ENCODE measurements at regions not wholly inside any gene's neighbourhood (a gene's known extent, or its start where the extent isn't known, plus 50 kb on each side); places are given as distances from the start of the nearest gene placed in this dataset.
"Not testable (repeated sequence)": the region's sequence is repeated elsewhere in the genome, so short reads cannot be mapped to it uniquely, and the experiment has no call there.

- intact Hi-C loops (cut with DNase I): no loop called here
Observed at GRCh38 chr7:92932450-92932849, 96.1 kb upstream of the CDK6 start.

GRCh38 chr7:92930404-92930803 is 94.0 kb upstream of the CDK6 start:
- no peak for DNase-seq (ENCODE audit: low spot score)
- intact Hi-C loops (cut with DNase I): no loop called here

More at GRCh38 chr7:92932450-92932849, 96.1 kb upstream of the CDK6 start:
- DNase-seq (ENCODE audit: low spot score): no peak

- intact Hi-C loops (cut with DNase I): no loop called here
Observed at GRCh38 chr7:92926697-92927044, 90.3 kb upstream of the CDK6 start.

GRCh38 chr7:92925876-92926696 is 89.7 kb upstream of the CDK6 start:
- intact Hi-C loops (cut with DNase I): no loop called here

More at GRCh38 chr7:92926697-92927044, 90.3 kb upstream of the CDK6 start:
- no peak for DNase-seq (ENCODE audit: low spot score)

GRCh38 chr7:92924800-92925199 is 88.4 kb upstream of the CDK6 start:
- intact Hi-C loops (cut with DNase I): no loop called here

More at GRCh38 chr7:92925876-92926696, 89.7 kb upstream of the CDK6 start:
- no peak for DNase-seq (ENCODE audit: low spot score)

GRCh38 chr7:92917230-92917629 is 80.9 kb upstream of the CDK6 start:
- DNase-seq (ENCODE audit: low spot score): no peak
- intact Hi-C loops (cut with DNase I): no loop called here

More at GRCh38 chr7:92924800-92925199, 88.4 kb upstream of the CDK6 start:
- DNase-seq (ENCODE audit: low spot score): no peak

- DNase-seq (ENCODE audit: low spot score): no peak
- intact Hi-C loops (cut with DNase I): no loop called here
Observed at GRCh38 chr7:92916770-92917224, 80.4 kb upstream of the CDK6 start.

- no peak for DNase-seq (ENCODE audit: low spot score)
- intact Hi-C loops (cut with DNase I): no loop called here
Observed at GRCh38 chr7:92915348-92915747, 79.0 kb upstream of the CDK6 start.

- no peak for DNase-seq (ENCODE audit: low spot score)
- intact Hi-C loops (cut with DNase I): no loop called here
Observed at GRCh38 chr7:92914645-92915044, 78.3 kb upstream of the CDK6 start.

GRCh38 chr7:92913849-92914248 is 77.5 kb upstream of the CDK6 start:
- DNase-seq (ENCODE audit: low spot score): no peak
- intact Hi-C loops (cut with DNase I): no loop called here

- intact Hi-C loops (cut with DNase I): no loop called here
- DNase-seq (ENCODE audit: low spot score): no peak
Observed at GRCh38 chr7:92910976-92911375, 74.6 kb upstream of the CDK6 start.

- intact Hi-C loops (cut with DNase I): no loop called here
- no peak for DNase-seq (ENCODE audit: low spot score)
Observed at GRCh38 chr7:92909686-92910475, 73.5 kb upstream of the CDK6 start.

- intact Hi-C loops (cut with DNase I): no loop called here
- DNase-seq (ENCODE audit: low spot score): no peak
Observed at GRCh38 chr7:92904244-92905131, 68.1 kb upstream of the CDK6 start.

GRCh38 chr7:92898798-92899197 is 62.4 kb upstream of the CDK6 start:
- intact Hi-C loops (cut with DNase I): no loop called here
- DNase-seq (ENCODE audit: low spot score): no peak

GRCh38 chr7:92894857-92895256 is 58.5 kb upstream of the CDK6 start:
- DNase-seq (ENCODE audit: low spot score); intact Hi-C loops (cut with DNase I): not testable (repeated sequence)

- intact Hi-C loops (cut with DNase I): no loop called here
- no peak for DNase-seq (ENCODE audit: low spot score)
Observed at GRCh38 chr7:92889081-92889480, 52.7 kb upstream of the CDK6 start.

All from posterior vena cava (tissue), 2 donors.